WERI-Rb-1 (cell line): ENCODE measurements at regions not wholly inside any gene's neighbourhood (a gene's known extent, or its start where the extent isn't known, plus 50 kb on each side); places are given as distances from the start of the nearest gene placed in this dataset.

ENCODE experiments used
- DNase-seq: peaks from one replicate; pipeline ENCODE4 v3.0.0-alpha.2; 2020
- H3K27ac ChIP-seq: fragments of 250-450 bp; sonication (Bioruptor Pico); 2 replicates; pipeline ENCODE4 v1.5.1; 2020; ENCODE audit warnings: mild to moderate bottlenecking, moderate library complexity
- H3K27me3 ChIP-seq: fragments of 250-450 bp; sonication (Bioruptor Pico); 2 replicates; pipeline ENCODE4 v1.5.1; 2021; ENCODE audit warnings: mild to moderate bottlenecking, low read depth, moderate library complexity; ENCODE audit not compliant: insufficient read depth, severe bottlenecking
- H3K36me3 ChIP-seq: fragments of 250-450 bp; sonication (Bioruptor Pico); 2 replicates; pipeline ENCODE4 v1.5.1; 2020; ENCODE audit warnings: mild to moderate bottlenecking, moderate library complexity
- H3K4me3 ChIP-seq: 2 replicates; pipeline ENCODE4 v1.5.1; 2011; ENCODE audit warnings: low read depth, mild to moderate bottlenecking, control low read depth, low read length
- H3K9me3 ChIP-seq: fragments of 250-450 bp; sonication (Bioruptor Pico); 2 replicates; pipeline ENCODE4 v1.5.1; 2021; ENCODE audit warnings: mild to moderate bottlenecking, moderate library complexity; ENCODE audit not compliant: severe bottlenecking
- CTCF ChIP-seq: IDR thresholded peaks from 2 replicates; pipeline ENCODE4 v1.5.1; 2011; ENCODE audit warnings: low read depth, mild to moderate bottlenecking, control low read depth, inconsistent platforms, low read length

DNA sequence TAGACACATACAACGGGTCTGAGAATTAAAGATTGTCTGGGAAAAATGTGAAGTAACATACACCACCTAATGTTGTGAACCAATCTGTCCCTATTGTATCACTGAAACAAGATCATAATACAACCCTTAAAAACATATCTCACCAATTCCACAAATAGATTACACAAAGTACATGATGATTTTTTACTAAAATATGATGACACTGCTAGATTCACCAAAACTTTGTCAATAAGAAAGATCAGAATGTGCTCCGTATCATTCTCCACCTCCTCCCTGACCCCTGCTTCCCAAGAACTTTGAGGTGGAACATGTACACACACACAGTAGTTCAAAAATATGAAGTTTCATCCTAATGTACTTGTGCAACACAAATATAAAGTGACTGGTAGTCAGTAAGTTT is 862.0 kb downstream of the PCDH18 start:
- no peaks in the 10 kb centered on the region for H3K27me3 ChIP-seq
- no peak for DNase-seq
- H3K9me3 ChIP-seq: no peaks in the 10 kb centered on the region
- no peaks in the 10 kb centered on the region for H3K36me3 ChIP-seq
- no peak overlapping the region for H3K4me3 ChIP-seq
- no peak overlapping the region for H3K27ac ChIP-seq
- no peak for TF ChIP-seq CTCF

DNA sequence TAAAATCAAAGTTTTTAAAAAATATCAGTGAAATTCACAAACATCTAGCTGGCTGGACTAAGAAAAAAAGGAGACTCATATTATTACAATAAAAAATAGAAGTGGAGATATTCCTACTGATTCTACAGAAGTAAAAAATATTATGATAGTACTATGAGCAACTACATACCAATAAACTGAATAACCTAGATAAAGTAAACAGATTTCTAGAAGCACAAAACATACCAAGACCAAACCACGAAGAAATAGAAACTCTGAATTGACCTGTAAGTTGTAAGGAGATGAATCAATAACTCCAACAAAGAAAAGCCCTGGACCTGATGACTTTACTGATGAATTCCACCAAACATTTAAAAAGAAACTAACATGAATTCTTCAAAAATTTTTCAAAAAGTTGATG is 867.3 kb downstream of the PCDH18 start:
- DNase-seq: no peak
- Histone ChIP-seq H3K4me3 (no peak overlapping the region), H3K27me3 (no peaks in the 10 kb centered on the region), H3K27ac (no peak overlapping the region), H3K9me3 (peaks cover 11% of the 10 kb centered on the region), H3K36me3 (no peaks in the 10 kb centered on the region)
- no peak for TF ChIP-seq CTCF

- TF ChIP-seq CTCF: no peak
- H3K27me3 ChIP-seq: no peaks in the 10 kb centered on the region
- H3K4me3 ChIP-seq: no peak overlapping the region
- no peak for DNase-seq
- H3K27ac ChIP-seq: no peak overlapping the region
- peaks cover 11% of the 10 kb centered on the region for H3K9me3 ChIP-seq
- H3K36me3 ChIP-seq: no peaks in the 10 kb centered on the region
Observed at GRCh38 chr4:136662539-136662938, 869.8 kb downstream of the PCDH18 start.

GRCh38 chr4:136653640-136654406 is 878.5 kb downstream of the PCDH18 start:
- H3K36me3 ChIP-seq: no peaks in the 10 kb centered on the region
- no peak for DNase-seq
- no peak overlapping the region for H3K4me3 ChIP-seq
- no peak overlapping the region for H3K27ac ChIP-seq
- no peaks in the 10 kb centered on the region for H3K27me3 ChIP-seq
- no peaks in the 10 kb centered on the region for H3K9me3 ChIP-seq
- TF ChIP-seq CTCF: no peak

GRCh38 chr4:136651932-136652331 is 880.4 kb downstream of the PCDH18 start:
- no peaks in the 10 kb centered on the region for H3K9me3 ChIP-seq
- no peak overlapping the region for H3K4me3 ChIP-seq
- no peak overlapping the region for H3K27ac ChIP-seq
- no peaks in the 10 kb centered on the region for H3K27me3 ChIP-seq
- TF ChIP-seq CTCF: no peak
- H3K36me3 ChIP-seq: no peaks in the 10 kb centered on the region
- no peak for DNase-seq

DNA sequence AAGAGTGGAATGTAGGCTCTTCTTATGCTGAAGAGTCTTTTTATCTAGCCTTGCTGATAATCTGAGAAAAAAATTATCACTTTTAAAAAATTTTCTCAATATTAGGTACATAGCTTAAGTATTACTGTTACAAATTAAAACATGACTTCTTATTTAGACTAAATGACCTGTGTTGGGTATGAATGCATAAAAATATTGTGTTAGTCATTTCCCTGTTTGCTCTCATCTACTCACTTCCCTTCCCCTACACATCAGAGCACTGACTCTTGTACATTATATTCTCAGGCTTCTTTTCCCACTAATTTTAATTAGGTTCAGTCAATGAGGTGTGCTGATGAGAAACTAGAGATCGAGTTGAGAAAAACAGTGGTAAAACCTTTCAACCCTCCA is 881.0 kb downstream of the PCDH18 start:
- no peaks in the 10 kb centered on the region for H3K27me3 ChIP-seq
- H3K4me3 ChIP-seq: no peak overlapping the region
- no peaks in the 10 kb centered on the region for H3K9me3 ChIP-seq
- no peak overlapping the region for H3K27ac ChIP-seq
- H3K36me3 ChIP-seq: no peaks in the 10 kb centered on the region
- no peak for TF ChIP-seq CTCF
- DNase-seq: no peak
